ENCODE measurements at regions not wholly inside any gene's neighbourhood (a gene's known extent, or its start where the extent isn't known, plus 50 kb on each side); places are given as distances from the start of the nearest gene placed in this dataset.

DNA sequence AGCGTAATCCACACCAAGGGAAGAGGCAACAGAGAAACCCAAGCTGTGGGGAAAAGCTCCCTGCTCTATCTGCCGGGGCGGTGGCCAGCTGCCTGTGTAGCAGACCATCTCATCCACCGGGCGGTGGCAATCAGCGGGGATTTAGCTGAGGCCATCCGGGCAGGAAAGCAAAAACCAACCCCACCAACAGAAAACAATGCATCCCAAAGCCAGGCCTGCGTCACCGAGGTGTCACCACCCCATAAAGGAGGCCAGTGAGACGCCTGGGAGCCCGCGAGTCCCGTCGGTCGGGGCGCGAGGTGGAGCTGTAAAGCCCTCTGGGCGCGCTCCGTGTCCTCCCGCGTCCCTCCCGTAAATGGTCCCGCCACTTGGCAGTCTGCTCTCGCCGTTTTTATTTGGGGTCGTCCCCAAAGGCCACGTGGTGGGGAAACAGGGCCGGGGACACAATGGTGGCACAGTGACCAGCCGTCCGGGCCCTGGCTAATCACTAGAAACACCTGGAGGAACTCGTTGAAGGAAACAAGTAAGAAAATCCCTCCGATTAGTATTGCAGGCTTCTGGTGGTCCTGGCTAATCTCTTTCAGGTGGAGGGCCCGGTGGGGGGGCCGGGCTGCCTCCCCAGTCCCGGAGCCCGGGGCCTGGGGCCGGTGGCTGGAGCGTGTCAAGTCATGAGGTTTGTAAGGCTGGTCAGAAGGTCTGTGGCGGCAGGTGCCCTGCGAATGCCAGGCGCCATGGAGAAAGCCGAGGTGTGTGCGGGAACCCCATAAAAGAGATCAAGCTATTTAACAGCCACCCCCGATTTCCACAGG is 94.7 kb upstream of the GSC start:
- Histone ChIP-seq H3K27me3 (ENCODE audit: control insufficient read depth, insufficient read depth, low read length) (peaks cover 2% of the 10 kb centered on the region), H3K4me1 (ENCODE audit: control insufficient read depth, insufficient read depth, low read length) (no peaks in the 10 kb centered on the region), H3K27ac (ENCODE audit: low read length) (no peak overlapping the region), H3K9me3 (ENCODE audit: control insufficient read depth, insufficient read depth, low read length) (no peaks in the 10 kb centered on the region), H3K36me3 (ENCODE audit: control insufficient read depth, insufficient read depth, low read length) (no peaks in the 10 kb centered on the region), H3K4me3 (ENCODE audit: low read length) (no peak overlapping the region)
- DNase-seq (no peak), ATAC-seq (peak in 1 of 3 donors; percentile 26)
- H3K36me3 Mint-ChIP-seq, result no peaks in the 10 kb centered on the region
- intact Hi-C loops (cut with micrococcal nuclease), result no loop called here
- WGBS (ENCODE audit: insufficient coverage), result 31% methylated on average over 45 of the region's 45 CpGs
- H3K27me3 Mint-ChIP-seq (ENCODE audit: low read depth in 2 of 2), result peaks cover 10 to 22% of the 10 kb centered on the region in 2 donors
- TF ChIP-seq, protein P1, sequence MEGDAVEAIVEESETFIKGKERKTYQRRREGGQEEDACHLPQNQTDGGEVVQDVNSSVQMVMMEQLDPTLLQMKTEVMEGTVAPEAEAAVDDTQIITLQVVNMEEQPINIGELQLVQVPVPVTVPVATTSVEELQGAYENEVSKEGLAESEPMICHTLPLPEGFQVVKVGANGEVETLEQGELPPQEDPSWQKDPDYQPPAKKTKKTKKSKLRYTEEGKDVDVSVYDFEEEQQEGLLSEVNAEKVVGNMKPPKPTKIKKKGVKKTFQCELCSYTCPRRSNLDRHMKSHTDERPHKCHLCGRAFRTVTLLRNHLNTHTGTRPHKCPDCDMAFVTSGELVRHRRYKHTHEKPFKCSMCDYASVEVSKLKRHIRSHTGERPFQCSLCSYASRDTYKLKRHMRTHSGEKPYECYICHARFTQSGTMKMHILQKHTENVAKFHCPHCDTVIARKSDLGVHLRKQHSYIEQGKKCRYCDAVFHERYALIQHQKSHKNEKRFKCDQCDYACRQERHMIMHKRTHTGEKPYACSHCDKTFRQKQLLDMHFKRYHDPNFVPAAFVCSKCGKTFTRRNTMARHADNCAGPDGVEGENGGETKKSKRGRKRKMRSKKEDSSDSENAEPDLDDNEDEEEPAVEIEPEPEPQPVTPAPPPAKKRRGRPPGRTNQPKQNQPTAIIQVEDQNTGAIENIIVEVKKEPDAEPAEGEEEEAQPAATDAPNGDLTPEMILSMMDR (IDR thresholded peaks at IDR 0.05), result no peak
- H3K9me3 Mint-ChIP-seq, result no peaks in the 10 kb centered on the region
- no peak overlapping the region for H3K4me3 Mint-ChIP-seq
- no peak overlapping the region for H3K27ac Mint-ChIP-seq
- H3K4me1 Mint-ChIP-seq, result no peaks in the 10 kb centered on the region

DNA sequence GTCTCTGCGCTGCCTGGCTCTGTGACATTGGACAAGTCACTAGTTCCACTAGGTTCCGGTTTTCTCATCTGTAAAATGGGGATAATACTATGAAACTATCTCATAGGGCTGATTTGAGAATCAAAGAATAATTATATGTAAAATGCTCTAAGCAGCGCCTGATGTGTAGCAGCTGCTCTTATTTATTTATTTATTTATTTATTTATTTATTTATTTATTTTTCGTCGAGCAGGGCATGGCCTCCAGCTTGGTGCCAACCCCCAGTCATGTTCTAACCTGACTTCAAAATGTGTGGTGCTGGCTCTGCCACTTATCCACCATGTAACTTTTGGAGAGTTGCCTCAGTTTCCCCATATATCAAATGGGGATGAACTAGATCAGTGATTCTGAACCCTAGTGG is 93.5 kb upstream of the GSC start:
- TF ChIP-seq, protein P1 (IDR thresholded peaks at IDR 0.05), result no peak
- Mint-ChIP-seq H3K36me3 (no peaks in the 10 kb centered on the region), H3K4me3 (no peak overlapping the region), H3K4me1 (no peaks in the 10 kb centered on the region), H3K27me3 (ENCODE audit: low read depth in 2 of 2) (peaks cover 10 to 22% of the 10 kb centered on the region in 2 donors), H3K27ac (no peak overlapping the region), H3K9me3 (no peaks in the 10 kb centered on the region)
- H3K36me3 ChIP-seq (ENCODE audit: control insufficient read depth, insufficient read depth, low read length), result no peaks in the 10 kb centered on the region
- DNase-seq (no peak), ATAC-seq (no peak)
- peaks cover 2% of the 10 kb centered on the region for H3K27me3 ChIP-seq (ENCODE audit: control insufficient read depth, insufficient read depth, low read length)
- H3K9me3 ChIP-seq (ENCODE audit: control insufficient read depth, insufficient read depth, low read length), result no peaks in the 10 kb centered on the region
- H3K4me3 ChIP-seq (ENCODE audit: low read length), result no peak overlapping the region
- 94% methylated on average over 2 of the region's 5 CpGs for WGBS (ENCODE audit: insufficient coverage)
- H3K4me1 ChIP-seq (ENCODE audit: control insufficient read depth, insufficient read depth, low read length), result no peaks in the 10 kb centered on the region
- H3K27ac ChIP-seq (ENCODE audit: low read length), result no peak overlapping the region
- intact Hi-C loops (cut with micrococcal nuclease), result no loop called here

DNA sequence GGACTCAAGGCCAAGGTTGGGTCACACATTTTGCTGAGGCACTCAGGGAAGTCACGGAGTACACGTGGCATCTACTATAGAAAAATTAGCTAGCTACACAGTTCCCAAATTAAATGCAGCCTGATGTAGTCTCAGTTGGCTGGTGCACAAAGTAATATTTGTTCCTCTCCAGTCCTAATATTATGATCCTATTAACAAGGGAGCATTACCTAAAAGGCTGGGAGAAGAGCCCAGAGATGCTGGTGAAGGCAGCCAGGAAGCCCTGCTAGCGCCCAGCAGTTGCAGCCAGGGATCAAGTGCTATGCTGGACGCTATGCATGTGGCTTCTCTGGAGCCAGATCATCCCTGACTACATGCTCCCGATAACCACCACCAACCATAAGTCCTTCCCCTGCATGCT is 88.0 kb upstream of the GSC start:
- Mint-ChIP-seq H3K36me3 (no peaks in the 10 kb centered on the region), H3K27ac (no peak overlapping the region), H3K4me3 (no peak overlapping the region), H3K9me3 (no peaks in the 10 kb centered on the region), H3K27me3 (ENCODE audit: low read depth in 2 of 2) (peaks cover 12 to 23% of the 10 kb centered on the region in 2 donors), H3K4me1 (no peaks in the 10 kb centered on the region)
- 79% methylated on average over 5 of the region's 5 CpGs for WGBS (ENCODE audit: insufficient coverage)
- ATAC-seq (no peak), DNase-seq (no peak)
- H3K4me3 ChIP-seq (ENCODE audit: low read length), result no peak overlapping the region
- TF ChIP-seq, protein P1 (IDR thresholded peaks at IDR 0.05), result no peak
- no peaks in the 10 kb centered on the region for H3K4me1 ChIP-seq (ENCODE audit: control insufficient read depth, insufficient read depth, low read length)
- intact Hi-C loops (cut with micrococcal nuclease), result no loop called here
- no peak overlapping the region for H3K27ac ChIP-seq (ENCODE audit: low read length)
- peaks cover 7% of the 10 kb centered on the region for H3K9me3 ChIP-seq (ENCODE audit: control insufficient read depth, insufficient read depth, low read length)
- H3K36me3 ChIP-seq (ENCODE audit: control insufficient read depth, insufficient read depth, low read length), result no peaks in the 10 kb centered on the region
- no peaks in the 10 kb centered on the region for H3K27me3 ChIP-seq (ENCODE audit: control insufficient read depth, insufficient read depth, low read length)

DNA sequence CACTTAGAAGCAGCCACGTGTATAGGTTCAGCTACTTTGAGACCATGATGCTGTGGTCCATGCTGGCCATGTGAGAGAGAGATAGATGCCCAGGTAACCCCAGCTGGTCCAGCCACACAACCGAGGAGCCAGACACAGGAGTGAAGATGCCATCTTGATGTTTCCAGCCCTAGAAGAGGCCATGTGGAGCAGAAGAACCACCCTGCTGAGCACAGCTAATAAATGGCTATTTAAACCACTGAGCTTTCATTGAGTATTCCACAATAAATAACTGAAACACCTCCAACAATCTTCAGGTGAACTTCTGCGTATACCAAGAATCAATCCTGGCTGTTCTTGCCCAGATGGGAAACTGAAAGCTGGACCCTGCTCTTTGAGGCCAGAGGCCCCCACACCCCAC is 84.0 kb upstream of the GSC start:
- no peaks in the 10 kb centered on the region for H3K27me3 ChIP-seq (ENCODE audit: control insufficient read depth, insufficient read depth, low read length)
- no peaks in the 10 kb centered on the region for H3K36me3 ChIP-seq (ENCODE audit: control insufficient read depth, insufficient read depth, low read length)
- no peak overlapping the region for H3K27ac ChIP-seq (ENCODE audit: low read length)
- WGBS (ENCODE audit: insufficient coverage), result 86% methylated on average over 3 of the region's 3 CpGs
- no peak overlapping the region for H3K4me3 ChIP-seq (ENCODE audit: low read length)
- H3K27ac Mint-ChIP-seq, result no peak overlapping the region
- no peaks in the 10 kb centered on the region for H3K4me1 Mint-ChIP-seq
- H3K9me3 Mint-ChIP-seq, result no peaks in the 10 kb centered on the region
- intact Hi-C loops (cut with micrococcal nuclease), result no loop called here
- no peak overlapping the region for H3K4me3 Mint-ChIP-seq
- no peaks in the 10 kb centered on the region for H3K4me1 ChIP-seq (ENCODE audit: control insufficient read depth, insufficient read depth, low read length)
- H3K36me3 Mint-ChIP-seq, result no peaks in the 10 kb centered on the region
- no peak for ATAC-seq
- DNase-seq, result no peak
- H3K9me3 ChIP-seq (ENCODE audit: control insufficient read depth, insufficient read depth, low read length), result peaks cover 7% of the 10 kb centered on the region
- TF ChIP-seq, protein P1 (IDR thresholded peaks at IDR 0.05), result no peak
- peaks cover 3 to 13% of the 10 kb centered on the region in 2 donors for H3K27me3 Mint-ChIP-seq (ENCODE audit: low read depth in 2 of 2)
